C4-2B (cell line): ENCODE measurements at regions not wholly inside any gene's neighbourhood (a gene's known extent, or its start where the extent isn't known, plus 50 kb on each side); places are given as distances from the start of the nearest gene placed in this dataset.

Experiments
- CTCF ChIP-seq: fragments of 450-650 bp; conservative IDR thresholded peaks from 2 replicates; pipeline ENCODE4 v1.5.1; 2017; ENCODE audit warnings: mild to moderate bottlenecking
- ZFX ChIP-seq: fragments of 450-650 bp; IDR thresholded peaks from 2 replicates; pipeline ENCODE4 v1.6.1; 2017

- TF ChIP-seq CTCF = no peak
- no peak for TF ChIP-seq ZFX
These were observed 199.9 kb upstream of the KLF14 start for GRCh38 chr7:130933919-130934318.
